ENCODE measurements at regions not wholly inside any gene's neighbourhood (a gene's known extent, or its start where the extent isn't known, plus 50 kb on each side); places are given as distances from the start of the nearest gene placed in this dataset.

GRCh38 chr4:179325181-179325580, 1882.9 kb upstream of the AGA start:
- no peak overlapping the region for H3K4me3 Mint-ChIP-seq
- no peak for TF ChIP-seq CTCF (IDR thresholded peaks at IDR 0.05; ENCODE audit: unreplicated experiment in 3 of 3)
- no peak overlapping the region for H3K27ac Mint-ChIP-seq
- H3K27me3 Mint-ChIP-seq (ENCODE audit: low read depth) = no peaks in the 10 kb centered on the region
- no peaks in the 10 kb centered on the region for H3K9me3 Mint-ChIP-seq
- no peaks in the 10 kb centered on the region for H3K36me3 Mint-ChIP-seq (ENCODE audit: low read depth)
- H3K4me1 Mint-ChIP-seq = no peaks in the 10 kb centered on the region

GRCh38 chr4:179328627-179329026, 1886.4 kb upstream of the AGA start:
- no peak for TF ChIP-seq CTCF (IDR thresholded peaks at IDR 0.05; ENCODE audit: unreplicated experiment in 3 of 3)
- Mint-ChIP-seq H3K4me1 (no peaks in the 10 kb centered on the region), H3K9me3 (no peaks in the 10 kb centered on the region), H3K36me3 (ENCODE audit: low read depth) (no peaks in the 10 kb centered on the region), H3K4me3 (no peak overlapping the region), H3K27me3 (ENCODE audit: low read depth) (no peaks in the 10 kb centered on the region), H3K27ac (no peak overlapping the region)

- no peaks in the 10 kb centered on the region for H3K36me3 Mint-ChIP-seq (ENCODE audit: low read depth)
- H3K4me3 Mint-ChIP-seq = no peak overlapping the region
- H3K4me1 Mint-ChIP-seq = no peaks in the 10 kb centered on the region
- no peaks in the 10 kb centered on the region for H3K9me3 Mint-ChIP-seq
- no peak for TF ChIP-seq CTCF (IDR thresholded peaks at IDR 0.05; ENCODE audit: unreplicated experiment in 3 of 3)
- H3K27ac Mint-ChIP-seq = no peak overlapping the region
- H3K27me3 Mint-ChIP-seq (ENCODE audit: low read depth) = no peaks in the 10 kb centered on the region
Observed at GRCh38 chr4:179331362-179331761, 1889.1 kb upstream of the AGA start.

GRCh38 chr4:179344861-179345260, 1902.6 kb upstream of the AGA start:
- TF ChIP-seq CTCF (IDR thresholded peaks at IDR 0.05; ENCODE audit: unreplicated experiment in 3 of 3) = no peak
- no peaks in the 10 kb centered on the region for H3K27me3 Mint-ChIP-seq (ENCODE audit: low read depth)
- H3K4me1 Mint-ChIP-seq = no peaks in the 10 kb centered on the region
- no peak overlapping the region for H3K4me3 Mint-ChIP-seq
- no peaks in the 10 kb centered on the region for H3K9me3 Mint-ChIP-seq
- no peak overlapping the region for H3K27ac Mint-ChIP-seq
- no peaks in the 10 kb centered on the region for H3K36me3 Mint-ChIP-seq (ENCODE audit: low read depth)

- H3K27me3 Mint-ChIP-seq (ENCODE audit: low read depth) = no peaks in the 10 kb centered on the region
- H3K4me1 Mint-ChIP-seq = no peaks in the 10 kb centered on the region
- no peak overlapping the region for H3K4me3 Mint-ChIP-seq
- H3K36me3 Mint-ChIP-seq (ENCODE audit: low read depth) = no peaks in the 10 kb centered on the region
- TF ChIP-seq CTCF (IDR thresholded peaks at IDR 0.05; ENCODE audit: unreplicated experiment in 3 of 3) = no peak
- H3K9me3 Mint-ChIP-seq = no peaks in the 10 kb centered on the region
- H3K27ac Mint-ChIP-seq = no peak overlapping the region
Observed at GRCh38 chr4:179352221-179352620, 1910.0 kb upstream of the AGA start.

- H3K27ac Mint-ChIP-seq = no peak overlapping the region
- H3K4me3 Mint-ChIP-seq = no peak overlapping the region
- no peaks in the 10 kb centered on the region for H3K4me1 Mint-ChIP-seq
- no peaks in the 10 kb centered on the region for H3K9me3 Mint-ChIP-seq
- TF ChIP-seq CTCF (IDR thresholded peaks at IDR 0.05; ENCODE audit: unreplicated experiment in 3 of 3) = no peak
- no peaks in the 10 kb centered on the region for H3K36me3 Mint-ChIP-seq (ENCODE audit: low read depth)
- no peaks in the 10 kb centered on the region for H3K27me3 Mint-ChIP-seq (ENCODE audit: low read depth)
Observed at GRCh38 chr4:179353786-179354185, 1911.5 kb upstream of the AGA start.
